GM06990 (cell line): ENCODE measurements at regions not wholly inside any gene's neighbourhood (a gene's known extent, or its start where the extent isn't known, plus 50 kb on each side); places are given as distances from the start of the nearest gene placed in this dataset.
"Not testable (repeated sequence)": the region's sequence is repeated elsewhere in the genome, so short reads cannot be mapped to it uniquely, and the experiment has no call there.

Experiments
- DNase-seq: peaks from one replicate; pipeline ENCODE4 v3.0.0-alpha.2; 2011; ENCODE audit not compliant: insufficient read length; ENCODE audit errors: extremely low read depth
- H3K27me3 ChIP-seq: replicated peaks from 2 replicates; pipeline ENCODE4 v1.6.0; 2011; ENCODE audit warnings: low read length; ENCODE audit not compliant: control insufficient read depth, insufficient read depth
- H3K36me3 ChIP-seq: 2 replicates; pipeline ENCODE4 v1.5.1; 2011; ENCODE audit warnings: low read length; ENCODE audit not compliant: control insufficient read depth, insufficient read depth
- H3K4me3 ChIP-seq: replicated peaks from 2 replicates; pipeline ENCODE4 v1.5.1; 2011; ENCODE audit warnings: low read depth, mild to moderate bottlenecking, control low read depth, low read length
- CTCF ChIP-seq: IDR thresholded peaks from 2 replicates; pipeline ENCODE4 v1.5.1; 2011; ENCODE audit warnings: low read length, control low read depth, mild to moderate bottlenecking, inconsistent platforms; ENCODE audit not compliant: insufficient read depth, poor library complexity, severe bottlenecking

- no peak for TF ChIP-seq CTCF
- H3K27me3 ChIP-seq: no peaks in the 10 kb centered on the region; the same call in 1 of the 2 replicates
- no peak overlapping the region for H3K4me3 ChIP-seq
- no peak for DNase-seq
- H3K36me3 ChIP-seq: no peaks in the 10 kb centered on the region
These were observed 220.3 kb upstream of the HES1 start for GRCh38 chr3:193915613-193916012.

- no peak for DNase-seq
- Histone ChIP-seq H3K4me3 (no peak overlapping the region), H3K27me3 (no peaks in the 10 kb centered on the region), H3K36me3 (no peaks in the 10 kb centered on the region)
- TF ChIP-seq CTCF: no peak
These were observed 218.8 kb upstream of the HES1 start for GRCh38 chr3:193917158-193917557.

GRCh38 chr3:193921465-193921864 is 214.5 kb upstream of the HES1 start:
- no peaks in the 10 kb centered on the region for H3K27me3 ChIP-seq
- no peak for TF ChIP-seq CTCF
- no peak for DNase-seq
- H3K4me3 ChIP-seq: no peak overlapping the region
- H3K36me3 ChIP-seq: no peaks in the 10 kb centered on the region

GRCh38 chr3:193922034-193922774 is 213.7 kb upstream of the HES1 start:
- Histone ChIP-seq H3K27me3 (no peaks in the 10 kb centered on the region), H3K4me3 (no peak overlapping the region)
- TF ChIP-seq CTCF: no peak

GRCh38 chr3:193923958-193924357 is 212.0 kb upstream of the HES1 start:
- H3K36me3 ChIP-seq, H3K4me3 ChIP-seq, DNase-seq, H3K27me3 ChIP-seq: not testable (repeated sequence)

More at GRCh38 chr3:193922034-193922774, 213.7 kb upstream of the HES1 start:
- H3K36me3 ChIP-seq: no peaks in the 10 kb centered on the region
- no peak for DNase-seq

GRCh38 chr3:193926071-193926470 is 209.9 kb upstream of the HES1 start:
- not testable (repeated sequence) for DNase-seq, H3K27me3 ChIP-seq, H3K36me3 ChIP-seq, H3K4me3 ChIP-seq

- H3K27me3 ChIP-seq, H3K4me3 ChIP-seq, H3K36me3 ChIP-seq, DNase-seq: not testable (repeated sequence)
These were observed 208.3 kb upstream of the HES1 start for GRCh38 chr3:193927413-193928206.
